DOHH2 (cell line): ENCODE measurements at regions not wholly inside any gene's neighbourhood (a gene's known extent, or its start where the extent isn't known, plus 50 kb on each side); places are given as distances from the start of the nearest gene placed in this dataset.

Experiments
- H3F3A ChIP-seq: fragments of 200-600 bp; sonication (generic), shearing (Covaris generic); 2 replicates; pipeline ENCODE4 v1.6.0; 2016; ENCODE audit warnings: antibody characterized with exemption, mild to moderate bottlenecking; ENCODE audit not compliant: control insufficient read depth, insufficient read depth
- H3K27ac ChIP-seq: fragments of 200-600 bp; sonication (generic); 2 replicates; pipeline ENCODE4 v1.5.1; 2014; ENCODE audit warnings: low read depth, mild to moderate bottlenecking, low read length, moderate library complexity
- H3K27me3 ChIP-seq: fragments of 200-600 bp; sonication (generic); 2 replicates; pipeline ENCODE4 v1.6.1; 2014; ENCODE audit warnings: mild to moderate bottlenecking, low read length, mixed read lengths; ENCODE audit not compliant: control insufficient read depth
- H3K36me3 ChIP-seq: fragments of 200-600 bp; sonication (generic); 2 replicates; pipeline ENCODE4 v1.6.1; 2014; ENCODE audit warnings: mild to moderate bottlenecking, low read length, moderate library complexity, mixed read lengths; ENCODE audit not compliant: control insufficient read depth
- H3K4me1 ChIP-seq: fragments of 200-600 bp; sonication (generic); 2 replicates; pipeline ENCODE4 v1.6.1; 2014; ENCODE audit warnings: mild to moderate bottlenecking, low read length, mixed read lengths; ENCODE audit not compliant: control insufficient read depth
- H3K4me2 ChIP-seq: fragments of 200-600 bp; sonication (generic); 2 replicates; pipeline ENCODE4 v1.6.0; 2014; ENCODE audit warnings: mild to moderate bottlenecking, low read length, moderate library complexity
- H3K4me3 ChIP-seq: fragments of 200-600 bp; sonication (generic); 2 replicates; pipeline ENCODE4 v1.5.1; 2014; ENCODE audit warnings: mild to moderate bottlenecking, low read length, mixed read lengths
- H3K79me2 ChIP-seq: fragments of 200-600 bp; sonication (generic); 2 replicates; pipeline ENCODE4 v1.6.1; 2014; ENCODE audit warnings: mild to moderate bottlenecking, low read length, mixed read lengths; ENCODE audit not compliant: control insufficient read depth
- H3K9me2 ChIP-seq: fragments of 200-600 bp; sonication (generic); replicated peaks from 2 replicates; pipeline ENCODE4 v1.6.1; 2014; ENCODE audit warnings: mild to moderate bottlenecking, low read length, mixed read lengths; ENCODE audit not compliant: control insufficient read depth
- H3K9me3 ChIP-seq: fragments of 200-600 bp; sonication (generic); 2 replicates; pipeline ENCODE4 v1.6.1; 2014; ENCODE audit warnings: antibody characterized with exemption, low read length, mixed read lengths; ENCODE audit not compliant: control insufficient read depth, insufficient read depth
- H4K20me1 ChIP-seq: fragments of 200-600 bp; sonication (generic); 2 replicates; pipeline ENCODE4 v1.6.0; 2014; ENCODE audit warnings: low read depth, mild to moderate bottlenecking, antibody characterized with exemption, low read length, moderate library complexity; ENCODE audit not compliant: control insufficient read depth, insufficient read depth
- CTCF ChIP-seq: fragments of 200-600 bp; sonication (generic); IDR thresholded peaks from one replicate; pipeline ENCODE4 v1.5.1; 2014; ENCODE audit warnings: antibody characterized with exemption, mild to moderate bottlenecking, low read depth, low read length; ENCODE audit not compliant: poor library complexity, severe bottlenecking
- EZH2phosphoT487 ChIP-seq: fragments of 200-600 bp; sonication (generic); IDR thresholded peaks from 2 replicates; pipeline ENCODE4 v1.6.1; 2017; ENCODE audit warnings: borderline replicate concordance, mild to moderate bottlenecking, antibody characterized with exemption, low read length, moderate library complexity, mixed read lengths

- Histone ChIP-seq H3K9me3 (no peaks in the 10 kb centered on the region), H3K27me3 (no peaks in the 10 kb centered on the region; the same call in 1 of the 2 replicates), H3K36me3 (no peaks in the 10 kb centered on the region), H3K4me1 (no peaks in the 10 kb centered on the region), H3K9me2 (no peaks in the 10 kb centered on the region), H3K79me2 (no peaks in the 10 kb centered on the region), H3K27ac (no peak overlapping the region), H3K4me3 (no peak overlapping the region), H4K20me1 (no peaks in the 10 kb centered on the region), H3F3A (no peaks in the 10 kb centered on the region), H3K4me2 (no peak overlapping the region)
- no peak for TF ChIP-seq CTCF
- no peak for TF ChIP-seq EZH2phosphoT487
Measured at GRCh38 chr15:91561371-91562100, 292.0 kb upstream of the SLCO3A1 start.

- H3K4me2 ChIP-seq, result no peak overlapping the region
- H3K27ac ChIP-seq, result no peak overlapping the region
- H3K9me3 ChIP-seq, result no peaks in the 10 kb centered on the region
- H3K4me3 ChIP-seq, result no peak overlapping the region
- H3K36me3 ChIP-seq, result no peaks in the 10 kb centered on the region
- H3F3A ChIP-seq, result no peaks in the 10 kb centered on the region
- H3K79me2 ChIP-seq, result no peaks in the 10 kb centered on the region
- H3K4me1 ChIP-seq, result no peaks in the 10 kb centered on the region
- H3K9me2 ChIP-seq, result no peaks in the 10 kb centered on the region
- no peak for TF ChIP-seq CTCF
- TF ChIP-seq EZH2phosphoT487, result no peak
- no peaks in the 10 kb centered on the region for H4K20me1 ChIP-seq
- H3K27me3 ChIP-seq, result no peaks in the 10 kb centered on the region; the same call in 1 of the 2 replicates
Measured at GRCh38 chr15:91562698-91563097, 290.8 kb upstream of the SLCO3A1 start.

- no peaks in the 10 kb centered on the region for H3F3A ChIP-seq
- no peak overlapping the region for H3K4me2 ChIP-seq
- no peaks in the 10 kb centered on the region for H3K4me1 ChIP-seq
- H4K20me1 ChIP-seq, result no peaks in the 10 kb centered on the region
- no peak overlapping the region for H3K27ac ChIP-seq
- no peaks in the 10 kb centered on the region for H3K9me2 ChIP-seq
- TF ChIP-seq EZH2phosphoT487, result no peak
- TF ChIP-seq CTCF, result no peak
- no peaks in the 10 kb centered on the region for H3K9me3 ChIP-seq
- H3K79me2 ChIP-seq, result no peaks in the 10 kb centered on the region
- no peak overlapping the region for H3K4me3 ChIP-seq
- H3K27me3 ChIP-seq, result no peaks in the 10 kb centered on the region; the same call in 1 of the 2 replicates
- H3K36me3 ChIP-seq, result no peaks in the 10 kb centered on the region
Measured at GRCh38 chr15:91564631-91565030, 288.9 kb upstream of the SLCO3A1 start.
